ENCODE measurements at regions not wholly inside any gene's neighbourhood (a gene's known extent, or its start where the extent isn't known, plus 50 kb on each side); places are given as distances from the start of the nearest gene placed in this dataset.

GRCh38 chr10:124273141-124273540 is 145.6 kb downstream of the OAT start:
- no peak for TF ChIP-seq CTCF (IDR thresholded peaks at IDR 0.05; ENCODE audit: insufficient read depth, low read depth, low read length)
- H3K4me3 ChIP-seq (ENCODE audit: low read depth, low read length), result no peak overlapping the region
- DNase-seq (ENCODE audit: low read depth), result no peak

- H3K4me3 ChIP-seq (ENCODE audit: low read depth, low read length), result no peak overlapping the region
- no peak for DNase-seq (ENCODE audit: low read depth)
- TF ChIP-seq CTCF (IDR thresholded peaks at IDR 0.05; ENCODE audit: insufficient read depth, low read depth, low read length), result no peak
Observed at GRCh38 chr10:124271676-124272075, 147.0 kb downstream of the OAT start.

GRCh38 chr10:124270530-124271327 is 148.0 kb downstream of the OAT start:
- TF ChIP-seq CTCF (IDR thresholded peaks at IDR 0.05; ENCODE audit: insufficient read depth, low read depth, low read length), result no peak
- DNase-seq (ENCODE audit: low read depth), result no peak
- no peak overlapping the region for H3K4me3 ChIP-seq (ENCODE audit: low read depth, low read length)

- TF ChIP-seq CTCF (IDR thresholded peaks at IDR 0.05; ENCODE audit: insufficient read depth, low read depth, low read length), result no peak
- H3K4me3 ChIP-seq (ENCODE audit: low read depth, low read length), result no peak overlapping the region
- DNase-seq (ENCODE audit: low read depth), result no peak
Observed at GRCh38 chr10:124268976-124269375, 149.7 kb downstream of the OAT start.

- DNase-seq (ENCODE audit: low read depth), result no peak
- TF ChIP-seq CTCF (IDR thresholded peaks at IDR 0.05; ENCODE audit: insufficient read depth, low read depth, low read length), result no peak
Observed at GRCh38 chr10:124267911-124268549, 150.7 kb downstream of the OAT start.

GRCh38 chr10:124267231-124267885 is 151.4 kb downstream of the OAT start:
- H3K4me3 ChIP-seq (ENCODE audit: low read depth, low read length), result no peak overlapping the region
- DNase-seq (ENCODE audit: low read depth), result peak; percentile 12
- TF ChIP-seq CTCF (IDR thresholded peaks at IDR 0.05; ENCODE audit: insufficient read depth, low read depth, low read length), result no peak

More at GRCh38 chr10:124267911-124268549, 150.7 kb downstream of the OAT start:
- H3K4me3 ChIP-seq (ENCODE audit: low read depth, low read length), result no peak overlapping the region

Measured in fibroblast of villous mesenchyme (primary cell).